ENCODE measurements at regions not wholly inside any gene's neighbourhood (a gene's known extent, or its start where the extent isn't known, plus 50 kb on each side); places are given as distances from the start of the nearest gene placed in this dataset.

- no peak overlapping the region for H3K4me3 ChIP-seq (ENCODE audit: low read length)
- no peak for TF ChIP-seq ZNF274 (IDR thresholded peaks at IDR 0.05; ENCODE audit: low read depth, low read length)
Measured at GRCh38 chr12:113665457-113665856, 193.8 kb upstream of the LHX5 start.

GRCh38 chr12:113664224-113664681 lies 192.6 kb upstream of the LHX5 start:
- H3K4me3 ChIP-seq (ENCODE audit: low read length): no peak overlapping the region
- no peak for TF ChIP-seq ZNF274 (IDR thresholded peaks at IDR 0.05; ENCODE audit: low read depth, low read length)

DNA sequence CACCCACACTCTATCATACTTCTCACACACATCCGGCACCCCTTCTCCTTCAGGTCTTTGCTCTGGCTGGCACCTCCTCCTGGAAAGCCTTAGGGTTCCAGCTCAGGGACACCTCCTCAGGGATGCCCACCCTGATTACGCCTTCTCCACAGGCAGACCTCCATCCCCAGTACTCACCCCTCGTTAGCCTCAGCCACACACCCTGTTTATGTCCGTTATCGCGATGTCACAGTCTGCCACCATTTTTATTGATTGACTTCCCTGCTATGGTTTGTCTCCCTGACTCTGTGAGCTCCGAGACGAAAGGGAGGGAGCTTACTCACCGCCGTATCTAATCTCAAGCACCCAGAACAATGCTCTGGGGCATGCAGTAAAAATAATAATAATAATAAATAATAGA lies 191.7 kb upstream of the LHX5 start:
- no peak for TF ChIP-seq ZNF274 (IDR thresholded peaks at IDR 0.05; ENCODE audit: low read depth, low read length)
- H3K4me3 ChIP-seq (ENCODE audit: low read length): no peak overlapping the region

DNA sequence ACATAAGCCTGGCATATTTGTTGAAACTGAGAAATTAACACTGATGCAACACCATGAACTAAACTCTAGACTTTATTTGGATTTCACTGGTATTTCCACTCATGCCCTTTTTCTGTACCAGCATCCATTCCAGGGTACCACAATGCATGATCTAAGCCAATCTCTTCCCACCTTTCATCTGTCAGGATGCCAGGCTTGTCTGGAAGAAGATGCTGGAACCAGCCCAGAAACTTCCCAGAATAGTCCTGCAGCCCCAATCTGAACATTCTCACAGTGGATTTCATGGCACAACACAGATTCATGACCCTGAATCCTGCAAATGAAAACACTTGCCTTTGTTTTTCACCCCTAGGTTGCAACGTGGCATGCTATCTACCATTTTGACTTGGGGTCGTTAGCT lies 189.3 kb upstream of the LHX5 start:
- no peak overlapping the region for H3K4me3 ChIP-seq (ENCODE audit: low read length)
- no peak for TF ChIP-seq ZNF274 (IDR thresholded peaks at IDR 0.05; ENCODE audit: low read depth, low read length)

DNA sequence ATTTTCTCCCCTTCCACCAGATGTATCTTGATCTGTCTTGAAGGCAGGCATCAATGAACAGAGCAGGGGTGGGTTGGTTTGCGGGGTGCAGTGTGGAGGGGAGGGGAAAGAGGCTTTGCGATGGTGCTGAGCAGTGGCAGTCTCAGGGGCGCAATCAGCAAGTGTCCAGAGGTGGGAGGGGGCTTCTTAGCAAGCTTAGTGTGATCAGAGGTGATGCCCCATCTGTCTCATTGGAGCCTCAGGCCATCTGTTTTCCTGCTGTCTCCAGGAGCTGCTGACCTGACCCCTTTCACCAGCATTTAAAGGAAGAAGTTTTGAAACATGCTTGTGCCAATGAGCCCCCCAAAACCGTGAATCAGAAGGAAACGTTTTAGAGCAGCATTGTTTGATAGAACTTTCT lies 187.7 kb upstream of the LHX5 start:
- TF ChIP-seq ZNF274 (IDR thresholded peaks at IDR 0.05; ENCODE audit: low read depth, low read length): no peak
- H3K4me3 ChIP-seq (ENCODE audit: low read length): no peak overlapping the region

GRCh38 chr12:113659015-113659414 lies 187.3 kb upstream of the LHX5 start:
- no peak for TF ChIP-seq ZNF274 (IDR thresholded peaks at IDR 0.05; ENCODE audit: low read depth, low read length)
- H3K4me3 ChIP-seq (ENCODE audit: low read length): no peak overlapping the region

DNA sequence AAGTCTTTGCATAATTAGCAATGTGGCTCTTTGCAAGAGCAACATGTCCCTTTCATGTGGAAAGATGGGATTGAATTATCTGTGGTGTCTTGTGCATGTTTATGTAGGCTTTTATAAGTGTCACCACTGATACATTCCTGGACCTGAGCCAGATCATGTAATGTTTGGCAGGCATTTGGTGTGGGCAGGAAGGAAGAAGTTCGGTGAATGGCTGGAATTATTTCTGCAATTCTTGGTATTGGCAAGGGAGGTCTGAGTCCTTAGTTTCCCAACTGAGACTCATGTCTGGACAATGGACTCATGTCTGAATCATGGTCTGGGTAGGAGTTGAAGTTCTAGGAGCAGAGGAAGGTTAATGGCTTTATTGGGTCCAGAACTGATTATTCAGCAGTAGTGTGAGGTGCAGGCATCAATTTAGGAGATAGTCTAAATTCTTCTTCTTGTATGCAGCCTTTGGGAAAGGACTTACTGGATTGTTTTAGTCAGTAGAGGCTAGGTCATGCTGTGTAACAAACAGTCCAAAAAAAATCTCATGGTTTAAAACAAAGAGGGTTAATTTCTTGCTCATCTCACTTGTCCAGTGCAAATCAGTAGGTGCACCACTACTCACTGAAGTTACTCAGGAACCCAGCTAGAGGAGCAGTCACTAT lies 186.5 kb upstream of the LHX5 start:
- TF ChIP-seq ZNF274 (IDR thresholded peaks at IDR 0.05; ENCODE audit: low read depth, low read length): no peak
- H3K4me3 ChIP-seq (ENCODE audit: low read length): no peak overlapping the region

DNA sequence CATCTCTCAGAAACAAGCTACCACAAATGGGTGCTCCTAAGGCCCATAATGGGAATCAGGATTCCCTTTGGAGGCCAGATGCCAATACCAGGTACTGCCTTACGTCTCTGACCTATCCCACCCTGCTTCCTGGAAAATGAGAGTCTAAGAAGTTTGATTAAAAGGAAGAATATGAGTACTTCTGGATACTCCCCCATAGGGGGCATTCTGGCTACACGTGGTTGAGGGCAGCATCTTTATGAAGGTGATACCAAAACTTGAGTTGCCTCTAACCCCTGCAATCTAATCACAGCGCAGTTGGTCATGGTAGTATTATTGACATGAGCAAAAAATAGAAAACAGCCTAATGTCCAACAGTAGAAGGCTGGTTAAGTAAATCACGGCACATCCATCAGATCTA lies 184.2 kb upstream of the LHX5 start:
- no peak overlapping the region for H3K4me3 ChIP-seq (ENCODE audit: low read length)
- TF ChIP-seq ZNF274 (IDR thresholded peaks at IDR 0.05; ENCODE audit: low read depth, low read length): no peak

GRCh38 chr12:113655479-113655878 lies 183.8 kb upstream of the LHX5 start:
- no peak for TF ChIP-seq ZNF274 (IDR thresholded peaks at IDR 0.05; ENCODE audit: low read depth, low read length)
- H3K4me3 ChIP-seq (ENCODE audit: low read length): no peak overlapping the region

DNA sequence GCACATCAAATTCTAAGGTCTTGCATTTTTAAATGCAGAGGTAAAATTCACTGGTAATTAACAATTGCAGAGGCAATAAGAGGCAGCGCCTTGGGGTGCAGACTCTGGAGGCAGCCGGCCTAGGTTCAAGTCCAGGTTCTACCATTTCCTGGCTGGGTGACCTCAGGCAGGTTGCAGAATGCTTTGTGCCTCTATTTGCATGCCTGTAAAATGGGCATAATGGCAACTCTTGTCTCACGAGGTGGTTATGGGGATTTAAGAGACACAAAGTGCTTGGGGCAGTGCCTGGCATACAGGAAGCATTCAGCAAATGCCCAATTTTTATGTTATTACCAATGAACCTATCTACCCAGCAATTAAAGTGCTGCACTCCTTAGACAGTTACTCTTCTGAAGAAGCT lies 180.0 kb upstream of the LHX5 start:
- H3K4me3 ChIP-seq (ENCODE audit: low read length): no peak overlapping the region
- TF ChIP-seq ZNF274 (IDR thresholded peaks at IDR 0.05; ENCODE audit: low read depth, low read length): no peak

DNA sequence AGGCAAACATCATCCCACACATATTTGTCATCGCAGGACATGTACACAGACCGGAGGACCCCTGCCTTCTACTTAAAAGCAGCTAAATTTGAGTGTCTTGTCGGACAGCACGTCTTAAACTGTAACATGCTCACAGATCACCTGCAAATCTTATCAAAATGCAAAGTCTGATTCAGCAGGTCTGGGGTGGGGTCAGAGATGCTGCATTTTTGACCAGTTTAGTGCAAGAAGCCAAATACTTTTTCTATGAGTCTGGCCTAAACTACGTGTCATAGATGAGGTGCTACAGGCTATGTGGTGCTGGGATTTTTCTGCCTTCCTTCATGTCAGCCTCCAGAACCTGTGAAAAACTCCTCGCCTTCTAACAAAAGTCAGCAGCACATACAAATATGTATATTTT lies 178.8 kb upstream of the LHX5 start:
- no peak for TF ChIP-seq ZNF274 (IDR thresholded peaks at IDR 0.05; ENCODE audit: low read depth, low read length)
- no peak overlapping the region for H3K4me3 ChIP-seq (ENCODE audit: low read length)

- TF ChIP-seq ZNF274 (IDR thresholded peaks at IDR 0.05; ENCODE audit: low read depth, low read length): no peak
- no peak overlapping the region for H3K4me3 ChIP-seq (ENCODE audit: low read length)
Measured at GRCh38 chr12:113649256-113649830, 177.7 kb upstream of the LHX5 start.

DNA sequence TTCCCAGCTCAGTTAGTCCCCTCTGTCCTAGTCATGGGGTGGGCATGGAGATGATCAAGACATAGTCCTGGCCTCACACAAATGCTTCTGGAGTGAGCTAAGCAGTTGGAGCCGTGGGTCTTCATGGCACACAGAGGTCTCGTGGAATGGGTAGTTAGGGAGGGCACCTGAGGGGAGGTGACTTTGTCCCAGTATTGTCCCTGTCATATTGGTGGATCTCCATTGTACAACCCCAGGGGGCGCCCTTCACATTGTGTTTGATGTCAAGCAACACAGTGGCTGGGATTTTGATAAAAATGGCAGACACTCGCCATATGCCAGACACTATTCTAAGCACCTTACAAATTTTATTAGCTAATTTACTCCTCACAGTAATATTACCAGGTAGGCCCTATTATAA lies 175.4 kb upstream of the LHX5 start:
- H3K4me3 ChIP-seq (ENCODE audit: low read length): no peak overlapping the region
- no peak for TF ChIP-seq ZNF274 (IDR thresholded peaks at IDR 0.05; ENCODE audit: low read depth, low read length)

GRCh38 chr12:113645603-113646002 lies 173.9 kb upstream of the LHX5 start:
- no peak overlapping the region for H3K4me3 ChIP-seq (ENCODE audit: low read length)
- no peak for TF ChIP-seq ZNF274 (IDR thresholded peaks at IDR 0.05; ENCODE audit: low read depth, low read length)

DNA sequence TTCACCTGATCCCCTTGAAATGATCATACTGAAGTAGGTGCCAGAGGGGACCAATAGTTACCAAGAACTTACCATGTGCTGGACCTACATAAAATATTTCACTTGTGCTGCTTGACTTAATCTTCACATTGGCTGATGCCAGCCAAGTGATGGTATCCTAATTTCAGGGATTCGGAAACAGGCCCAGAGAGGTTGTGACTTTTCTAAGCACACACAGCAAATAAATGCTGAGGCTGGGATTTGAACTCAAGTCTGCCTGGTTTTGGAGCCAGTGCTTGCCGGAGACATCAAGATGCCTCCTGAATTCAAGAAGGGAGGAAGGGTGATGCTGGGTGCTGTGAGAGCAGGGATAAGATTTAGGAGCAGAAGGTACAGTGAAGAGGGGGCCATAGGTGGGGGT lies 173.5 kb upstream of the LHX5 start:
- TF ChIP-seq ZNF274 (IDR thresholded peaks at IDR 0.05; ENCODE audit: low read depth, low read length): no peak
- no peak overlapping the region for H3K4me3 ChIP-seq (ENCODE audit: low read length)

All from GM08714 (cell line).